ENCODE measurements at regions not wholly inside any gene's neighbourhood (a gene's known extent, or its start where the extent isn't known, plus 50 kb on each side); places are given as distances from the start of the nearest gene placed in this dataset.
A peak's percentile ranks its signal among the peaks of the same experiment; 100 is the strongest.

GRCh38 chr1:42096554-42096953 lies 56.7 kb upstream of the GUCA2B start:
- no peak for DNase-seq (ENCODE audit: low read depth)

GRCh38 chr1:42089246-42089645 lies 64.0 kb upstream of the GUCA2B start:
- no peak for DNase-seq (ENCODE audit: low read depth)

- DNase-seq (ENCODE audit: low read depth), result no peak
Observed at GRCh38 chr1:42086146-42086545, 67.1 kb upstream of the GUCA2B start.

- DNase-seq (ENCODE audit: low read depth), result peak; percentile 10
Observed at GRCh38 chr1:42085596-42085995, 67.6 kb upstream of the GUCA2B start.

- no peak for DNase-seq (ENCODE audit: low read depth)
Observed at GRCh38 chr1:42081475-42081874, 71.7 kb upstream of the GUCA2B start.

GRCh38 chr1:42075179-42075578 lies 78.0 kb upstream of the GUCA2B start:
- no peak for DNase-seq (ENCODE audit: low read depth)

GRCh38 chr1:42070996-42071395 lies 82.2 kb upstream of the GUCA2B start:
- no peak for DNase-seq (ENCODE audit: low read depth)

GRCh38 chr1:42057800-42058199 lies 95.4 kb upstream of the GUCA2B start:
- no peak for DNase-seq (ENCODE audit: low read depth)

GRCh38 chr1:42056460-42056859 lies 96.8 kb upstream of the GUCA2B start:
- DNase-seq (ENCODE audit: low read depth), result no peak

- DNase-seq (ENCODE audit: low read depth), result no peak
Observed at GRCh38 chr1:42055061-42055460, 98.1 kb upstream of the GUCA2B start.

GRCh38 chr1:42052072-42052699 lies 101.0 kb upstream of the GUCA2B start:
- no peak for DNase-seq (ENCODE audit: low read depth)

GRCh38 chr1:42047508-42047880 lies 105.7 kb upstream of the GUCA2B start:
- no peak for DNase-seq (ENCODE audit: low read depth)

- DNase-seq (ENCODE audit: low read depth), result no peak
Observed at GRCh38 chr1:42046761-42047507, 106.3 kb upstream of the GUCA2B start.

GRCh38 chr1:42044346-42044745 lies 108.9 kb upstream of the GUCA2B start:
- no peak for DNase-seq (ENCODE audit: low read depth)

- DNase-seq (ENCODE audit: low read depth), result no peak
Observed at GRCh38 chr1:42043811-42044210, 109.4 kb upstream of the GUCA2B start.

GRCh38 chr1:42043182-42043581 lies 110.0 kb upstream of the GUCA2B start:
- DNase-seq (ENCODE audit: low read depth), result no peak

GRCh38 chr1:42041031-42041430 lies 112.2 kb upstream of the GUCA2B start:
- DNase-seq (ENCODE audit: low read depth), result no peak

- DNase-seq (ENCODE audit: low read depth), result no peak
Observed at GRCh38 chr1:42040159-42040558, 113.1 kb upstream of the GUCA2B start.

- DNase-seq (ENCODE audit: low read depth), result no peak
Observed at GRCh38 chr1:42038261-42038660, 114.9 kb upstream of the GUCA2B start.

GRCh38 chr1:42037586-42037985 lies 115.6 kb upstream of the GUCA2B start:
- no peak for DNase-seq (ENCODE audit: low read depth)

GRCh38 chr1:42037161-42037560 lies 116.0 kb upstream of the GUCA2B start:
- no peak for DNase-seq (ENCODE audit: low read depth)

- DNase-seq (ENCODE audit: low read depth), result peak; percentile 79
Observed at GRCh38 chr1:42035830-42036604, 117.2 kb upstream of the GUCA2B start.

GRCh38 chr1:42035205-42035829 lies 116.6 kb upstream of the HIVEP3 start:
- peak; percentile 7 for DNase-seq (ENCODE audit: low read depth)

Measured in fibroblast of gingiva (primary cell).